22Rv1 (cell line): ENCODE measurements at regions not wholly inside any gene's neighbourhood (a gene's known extent, or its start where the extent isn't known, plus 50 kb on each side); places are given as distances from the start of the nearest gene placed in this dataset.

Experiments used
- CTCF ChIP-seq: fragments of 450-650 bp; IDR thresholded peaks from 2 replicates; pipeline ENCODE4 v1.5.1; 2017; ENCODE audit warnings: mild to moderate bottlenecking
- ZFX ChIP-seq: fragments of 450-650 bp; IDR thresholded peaks from 2 replicates; pipeline ENCODE4 v1.6.1; 2017; ENCODE audit warnings: antibody characterized with exemption, borderline replicate concordance

- TF ChIP-seq CTCF (no peak), ZFX (no peak)
Measured at GRCh38 chr3:147141516-147142288, 264.6 kb downstream of the ZIC4 start.
